D721Med (cell line): ENCODE measurements at regions not wholly inside any gene's neighbourhood (a gene's known extent, or its start where the extent isn't known, plus 50 kb on each side); places are given as distances from the start of the nearest gene placed in this dataset.

Experiments used
- DNase-seq: peaks from one replicate; pipeline ENCODE4 v3.0.0; 2011; ENCODE audit warnings: low spot score; ENCODE audit not compliant: insufficient read length
- FAIRE-seq: peaks from 2 replicates; lab custom pipeline; 2011; peaks lifted over from hg19 to GRCh38; lab: Jason Lieb, UNC
- CTCF ChIP-seq: IDR thresholded peaks from 2 replicates; pipeline ENCODE4 v1.5.1; 2012; ENCODE audit warnings: mild to moderate bottlenecking, control low read depth; ENCODE audit not compliant: insufficient read depth; ENCODE audit errors: missing control alignments

DNA sequence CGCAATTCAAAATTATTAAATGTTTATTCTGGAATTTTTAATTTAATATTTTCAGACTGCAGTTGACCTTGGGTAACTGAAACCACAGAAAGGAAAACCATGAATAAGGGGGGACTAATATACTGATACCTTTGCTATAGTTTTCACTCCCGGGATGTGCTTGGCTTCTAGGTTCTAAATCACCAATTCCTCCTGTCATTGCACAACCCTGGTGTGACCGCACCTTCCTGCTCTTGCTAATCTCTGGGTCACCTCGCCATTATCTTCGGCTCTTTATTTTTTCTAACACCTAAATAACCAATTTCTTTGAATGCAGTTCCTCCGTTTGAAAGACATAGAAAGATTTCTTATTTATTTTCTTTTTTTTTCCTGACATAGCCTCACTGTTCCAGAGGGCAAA, 634.5 kb upstream of the GOT2 start:
- DNase-seq, result no peak
- no peak for FAIRE-seq

GRCh38 chr16:59356709-59357108, 622.6 kb upstream of the GOT2 start:
- TF ChIP-seq CTCF, result no peak
- FAIRE-seq, result no peak
- DNase-seq, result no peak

More for the DNA sequence above, 634.5 kb upstream of the GOT2 start:
- TF ChIP-seq CTCF, result no peak

- FAIRE-seq (no peak), DNase-seq (no peak)
- TF ChIP-seq CTCF, result no peak
Observed at GRCh38 chr16:59356144-59356543, 622.0 kb upstream of the GOT2 start.

DNA sequence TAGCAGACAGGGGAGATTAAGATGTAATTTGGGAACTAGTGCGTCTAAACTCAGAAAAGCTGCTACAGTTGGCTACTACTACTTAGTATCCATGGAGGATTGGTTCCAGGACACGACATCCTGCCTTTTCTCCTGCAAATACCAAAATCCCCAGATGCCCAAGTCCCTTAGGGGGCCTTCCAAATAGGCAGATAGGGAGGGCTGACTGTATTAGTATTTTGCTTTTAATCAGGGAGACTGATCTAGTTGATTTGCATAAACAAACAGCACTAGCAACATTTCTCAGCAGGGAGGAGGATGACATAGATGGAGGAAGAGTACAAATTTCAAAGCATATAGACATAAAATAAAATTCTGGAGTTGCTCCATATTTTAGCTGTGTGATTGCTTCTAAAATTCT, 621.6 kb upstream of the GOT2 start:
- FAIRE-seq (no peak), DNase-seq (no peak)
- TF ChIP-seq CTCF, result no peak

DNA sequence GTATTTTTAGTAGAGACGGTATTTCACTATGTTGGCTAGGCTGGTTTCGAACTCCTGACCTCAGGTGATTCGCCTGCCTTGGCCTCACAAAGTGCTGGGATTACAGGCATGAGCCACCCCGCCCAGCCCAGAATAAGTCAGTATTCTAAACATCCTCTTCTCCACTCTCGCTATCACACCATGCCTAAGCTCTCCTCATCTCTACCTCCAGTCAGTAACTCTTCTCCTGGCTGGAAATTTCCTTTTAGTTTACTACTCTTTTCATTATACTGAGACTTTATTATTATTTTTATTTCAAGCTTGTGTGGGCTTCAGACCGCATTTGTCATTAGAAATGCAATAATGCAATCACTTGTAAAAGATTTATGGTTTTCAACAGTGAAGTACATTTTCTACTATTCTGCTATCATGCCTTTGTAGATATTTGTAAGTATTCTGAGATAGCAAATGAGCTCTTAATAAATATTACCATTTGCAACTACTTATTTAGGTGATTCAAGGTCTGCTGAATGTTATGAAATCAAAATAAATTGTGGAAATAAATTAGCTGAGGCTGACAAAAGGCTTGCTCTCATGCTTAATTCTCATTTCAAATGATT, 617.3 kb upstream of the GOT2 start:
- DNase-seq (no peak), FAIRE-seq (no peak)
- TF ChIP-seq CTCF, result no peak

DNA sequence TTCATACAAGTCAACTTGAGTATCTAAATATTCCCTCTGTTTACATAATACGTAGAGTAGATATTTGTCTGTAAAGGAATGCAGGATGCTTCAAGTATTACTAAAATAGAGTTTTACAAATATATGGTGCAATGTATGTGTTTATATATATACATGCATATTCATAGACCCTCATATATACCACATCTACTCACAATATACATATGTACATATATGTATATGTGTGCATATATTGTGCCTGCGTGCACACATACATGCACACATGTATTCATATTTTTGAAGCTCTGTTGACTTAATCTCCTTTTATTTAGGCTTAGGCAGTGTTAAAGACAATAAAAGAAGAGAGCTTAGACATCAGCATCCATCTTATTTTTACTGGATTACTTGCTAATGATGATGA, 616.6 kb upstream of the GOT2 start:
- no peak for DNase-seq
- no peak for FAIRE-seq
- no peak for TF ChIP-seq CTCF

DNA sequence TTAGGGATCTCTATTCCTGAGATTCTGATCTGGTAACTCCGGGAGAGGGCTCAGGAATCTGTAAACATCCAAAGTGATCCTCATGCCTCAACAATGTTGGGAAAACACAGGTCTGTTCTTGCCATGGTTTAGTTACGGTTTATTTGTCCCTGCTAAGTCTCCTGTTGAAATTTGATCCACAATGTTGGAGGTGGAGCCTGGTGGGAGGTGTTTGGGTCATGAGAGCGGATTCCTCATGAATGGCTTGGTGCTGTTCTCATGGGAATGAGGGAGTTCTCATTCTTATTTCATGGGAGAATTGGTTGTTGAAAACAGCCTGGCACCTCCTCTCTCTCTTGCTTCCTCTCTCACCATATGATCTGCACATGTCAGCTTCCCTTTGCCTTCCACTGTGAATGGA, 608.6 kb upstream of the GOT2 start:
- no peak for FAIRE-seq
- no peak for DNase-seq
- TF ChIP-seq CTCF, result no peak
